Esophagus muscularis mucosa (tissue), 3 donors: ENCODE measurements at regions not wholly inside any gene's neighbourhood (a gene's known extent, or its start where the extent isn't known, plus 50 kb on each side); places are given as distances from the start of the nearest gene placed in this dataset.
"Not testable (repeated sequence)": the region's sequence is repeated elsewhere in the genome, so short reads cannot be mapped to it uniquely, and the experiment has no call there.

Source experiments
- CTCF ChIP-seq, 3 experiments: fragments of 200-600 bp in 2 of 3; fragments of 450-650 bp in 1 of 3; sonication (generic) in 2 of 3; IDR thresholded peaks; one replicate each; pipeline ENCODE4 v1.5.1; 2017 to 2019; ENCODE audit warnings: antibody characterized with exemption in 3 of 3, mild to moderate bottlenecking in 2 of 3, moderate library complexity in 1 of 3
- POLR2A ChIP-seq: fragments of 450-650 bp; IDR thresholded peaks from one replicate; pipeline ENCODE4 v1.6.1; 2017; ENCODE audit warnings: antibody characterized with exemption, moderate library complexity, mild to moderate bottlenecking, low read depth

- TF ChIP-seq CTCF (IDR thresholded peaks at IDR 0.05); POLR2A: not testable (repeated sequence)
Measured at GRCh38 chr12:73605925-73606324, 931.7 kb upstream of the ATXN7L3B start.
